GM23338 (cell line): ENCODE measurements at regions not wholly inside any gene's neighbourhood (a gene's known extent, or its start where the extent isn't known, plus 50 kb on each side); places are given as distances from the start of the nearest gene placed in this dataset.

Experiments used
- ATAC-seq: fragments of 200-7000 bp; cut with Tn5 transposase; 3 replicates; pipeline ENCODE4 v1.9.1; 2020
- DNase-seq: peaks from one replicate; pipeline ENCODE4 v3.0.0-alpha.2; 2015; ENCODE audit warnings: low spot score
- H2AFZ ChIP-seq: fragments of 200-600 bp; sonication (generic); 2 replicates; pipeline ENCODE4 v1.8.0; 2016; ENCODE audit warnings: antibody characterized with exemption, mild to moderate bottlenecking, moderate library complexity
- H3F3A ChIP-seq: fragments of 200-600 bp; sonication (generic); replicated peaks from 2 replicates; pipeline ENCODE4 v1.8.0; 2017; ENCODE audit warnings: antibody characterized with exemption, mixed run types, low read depth
- H3K27ac ChIP-seq: fragments of 200-600 bp; sonication (generic); 2 replicates; pipeline ENCODE4 v1.6.1; 2016; ENCODE audit warnings: low read depth
- H3K27me3 ChIP-seq: fragments of 200-600 bp; sonication (generic); 2 replicates; pipeline ENCODE4 v1.8.0; 2016; ENCODE audit warnings: mild to moderate bottlenecking, mixed run types, moderate library complexity; ENCODE audit not compliant: insufficient read depth
- H3K36me3 ChIP-seq: fragments of 200-600 bp; sonication (generic); 2 replicates; pipeline ENCODE4 v1.8.0; 2016; ENCODE audit warnings: mild to moderate bottlenecking; ENCODE audit not compliant: insufficient read depth
- H3K4me1 ChIP-seq: fragments of 200-600 bp; sonication (generic); 2 replicates; pipeline ENCODE4 v1.8.0; 2016; ENCODE audit warnings: mild to moderate bottlenecking, moderate library complexity; ENCODE audit not compliant: insufficient read depth
- H3K4me2 ChIP-seq: fragments of 200-600 bp; sonication (generic); 2 replicates; pipeline ENCODE4 v1.7.1; 2017; ENCODE audit warnings: mixed run types
- H3K4me3 ChIP-seq: fragments of 200-600 bp; sonication (generic); 2 replicates; pipeline ENCODE4 v1.6.1; 2016; ENCODE audit warnings: mixed run types
- H3K79me2 ChIP-seq: fragments of 200-600 bp; sonication (generic); replicated peaks from 2 replicates; pipeline ENCODE4 v1.8.0; 2017; ENCODE audit warnings: mild to moderate bottlenecking; ENCODE audit not compliant: insufficient read depth
- H3K9me2 ChIP-seq: fragments of 200-600 bp; sonication (generic); 2 replicates; pipeline ENCODE4 v1.8.0; 2017; ENCODE audit not compliant: insufficient read depth
- H4K20me1 ChIP-seq: fragments of 200-600 bp; sonication (generic); replicated peaks from 2 replicates; pipeline ENCODE4 v1.8.0; 2017; ENCODE audit warnings: mild to moderate bottlenecking; ENCODE audit not compliant: insufficient read depth
- H3K27ac Mint-ChIP-seq: 2 replicates; pipeline ENCODE4 v1.8.0; 2020; ENCODE audit warnings: inconsistent platforms, mild to moderate bottlenecking, moderate library complexity, mixed read lengths
- H3K27me3 Mint-ChIP-seq: 3 replicates; pipeline ENCODE4 v1.8.0; 2022; ENCODE audit warnings: low read depth, mild to moderate bottlenecking, moderate library complexity, mixed read lengths, inconsistent platforms; ENCODE audit not compliant: insufficient read depth, poor library complexity
- H3K36me3 Mint-ChIP-seq: 3 replicates; pipeline ENCODE4 v1.8.0; 2021; ENCODE audit warnings: low read depth, mild to moderate bottlenecking, inconsistent platforms, moderate library complexity, mixed read lengths
- H3K4me1 Mint-ChIP-seq: 3 replicates; pipeline ENCODE4 v1.8.0; 2020; ENCODE audit warnings: mild to moderate bottlenecking, inconsistent platforms, mixed read lengths
- H3K4me3 Mint-ChIP-seq: 3 replicates; pipeline ENCODE4 v1.8.0; 2021; ENCODE audit warnings: moderate library complexity, mild to moderate bottlenecking, inconsistent platforms, mixed read lengths
- H3K9me3 Mint-ChIP-seq: 3 replicates; pipeline ENCODE4 v1.8.0; 2020; ENCODE audit warnings: moderate library complexity, mild to moderate bottlenecking, inconsistent platforms, mixed read lengths
- CREB1 ChIP-seq: fragments of 250-450 bp; sonication (Bioruptor Pico); IDR thresholded peaks from 2 replicates; pipeline ENCODE4 v1.5.0; 2020; ENCODE audit warnings: low read depth, mild to moderate bottlenecking, moderate library complexity
- EZH2 ChIP-seq: fragments of 200-600 bp; sonication (generic); IDR thresholded peaks from one replicate; pipeline ENCODE4 v1.8.0; 2017; ENCODE audit warnings: antibody characterized with exemption, mild to moderate bottlenecking, low read depth; ENCODE audit not compliant: unreplicated experiment
- EZH2phosphoT487 ChIP-seq: fragments of 200-600 bp; sonication (generic); IDR thresholded peaks from one replicate; pipeline ENCODE4 v1.8.1; 2018; ENCODE audit warnings: antibody characterized with exemption; ENCODE audit not compliant: unreplicated experiment
- NANOG ChIP-seq: IDR thresholded peaks from 2 replicates; pipeline ENCODE4 v1.6.1; 2016; ENCODE audit warnings: antibody characterized with exemption, borderline replicate concordance
- POLR2AphosphoS5 ChIP-seq: IDR thresholded peaks from 2 replicates; pipeline ENCODE4 v1.6.1; 2016; ENCODE audit warnings: antibody characterized with exemption, low read depth
- ZNF331 ChIP-seq: fragments of 250-450 bp; sonication (Bioruptor Pico); IDR thresholded peaks from 2 replicates; pipeline ENCODE4 v1.5.0; 2020; ENCODE audit warnings: low read depth, mild to moderate bottlenecking, moderate library complexity
- TF ChIP-seq, protein P1 (sequence below): fragments of 250-450 bp; sonication (Bioruptor Pico); IDR thresholded peaks from 2 replicates; pipeline ENCODE4 v1.5.0; 2020; ENCODE audit warnings: mild to moderate bottlenecking, moderate library complexity

DNA sequence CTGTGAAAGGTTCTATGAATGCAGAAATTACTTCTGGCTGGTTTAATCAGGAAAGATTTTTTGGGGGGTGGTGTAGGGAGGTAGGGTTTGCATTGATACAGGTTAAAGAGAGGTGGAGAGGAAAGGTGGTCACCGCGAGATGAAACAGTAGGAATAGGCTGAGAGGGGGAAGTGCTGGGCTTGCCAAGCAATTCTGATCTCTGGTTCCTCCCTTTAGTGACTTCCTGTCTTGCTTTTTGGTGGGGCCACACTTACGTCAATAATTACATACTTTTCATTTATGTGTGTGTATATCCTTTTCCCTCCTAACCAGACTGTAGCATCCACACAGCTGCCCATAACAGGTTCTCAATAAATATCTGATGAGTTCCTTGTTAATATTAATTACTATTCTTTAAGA, 120.0 kb downstream of the CTNND1 start (continued):
- TF ChIP-seq, protein P1, sequence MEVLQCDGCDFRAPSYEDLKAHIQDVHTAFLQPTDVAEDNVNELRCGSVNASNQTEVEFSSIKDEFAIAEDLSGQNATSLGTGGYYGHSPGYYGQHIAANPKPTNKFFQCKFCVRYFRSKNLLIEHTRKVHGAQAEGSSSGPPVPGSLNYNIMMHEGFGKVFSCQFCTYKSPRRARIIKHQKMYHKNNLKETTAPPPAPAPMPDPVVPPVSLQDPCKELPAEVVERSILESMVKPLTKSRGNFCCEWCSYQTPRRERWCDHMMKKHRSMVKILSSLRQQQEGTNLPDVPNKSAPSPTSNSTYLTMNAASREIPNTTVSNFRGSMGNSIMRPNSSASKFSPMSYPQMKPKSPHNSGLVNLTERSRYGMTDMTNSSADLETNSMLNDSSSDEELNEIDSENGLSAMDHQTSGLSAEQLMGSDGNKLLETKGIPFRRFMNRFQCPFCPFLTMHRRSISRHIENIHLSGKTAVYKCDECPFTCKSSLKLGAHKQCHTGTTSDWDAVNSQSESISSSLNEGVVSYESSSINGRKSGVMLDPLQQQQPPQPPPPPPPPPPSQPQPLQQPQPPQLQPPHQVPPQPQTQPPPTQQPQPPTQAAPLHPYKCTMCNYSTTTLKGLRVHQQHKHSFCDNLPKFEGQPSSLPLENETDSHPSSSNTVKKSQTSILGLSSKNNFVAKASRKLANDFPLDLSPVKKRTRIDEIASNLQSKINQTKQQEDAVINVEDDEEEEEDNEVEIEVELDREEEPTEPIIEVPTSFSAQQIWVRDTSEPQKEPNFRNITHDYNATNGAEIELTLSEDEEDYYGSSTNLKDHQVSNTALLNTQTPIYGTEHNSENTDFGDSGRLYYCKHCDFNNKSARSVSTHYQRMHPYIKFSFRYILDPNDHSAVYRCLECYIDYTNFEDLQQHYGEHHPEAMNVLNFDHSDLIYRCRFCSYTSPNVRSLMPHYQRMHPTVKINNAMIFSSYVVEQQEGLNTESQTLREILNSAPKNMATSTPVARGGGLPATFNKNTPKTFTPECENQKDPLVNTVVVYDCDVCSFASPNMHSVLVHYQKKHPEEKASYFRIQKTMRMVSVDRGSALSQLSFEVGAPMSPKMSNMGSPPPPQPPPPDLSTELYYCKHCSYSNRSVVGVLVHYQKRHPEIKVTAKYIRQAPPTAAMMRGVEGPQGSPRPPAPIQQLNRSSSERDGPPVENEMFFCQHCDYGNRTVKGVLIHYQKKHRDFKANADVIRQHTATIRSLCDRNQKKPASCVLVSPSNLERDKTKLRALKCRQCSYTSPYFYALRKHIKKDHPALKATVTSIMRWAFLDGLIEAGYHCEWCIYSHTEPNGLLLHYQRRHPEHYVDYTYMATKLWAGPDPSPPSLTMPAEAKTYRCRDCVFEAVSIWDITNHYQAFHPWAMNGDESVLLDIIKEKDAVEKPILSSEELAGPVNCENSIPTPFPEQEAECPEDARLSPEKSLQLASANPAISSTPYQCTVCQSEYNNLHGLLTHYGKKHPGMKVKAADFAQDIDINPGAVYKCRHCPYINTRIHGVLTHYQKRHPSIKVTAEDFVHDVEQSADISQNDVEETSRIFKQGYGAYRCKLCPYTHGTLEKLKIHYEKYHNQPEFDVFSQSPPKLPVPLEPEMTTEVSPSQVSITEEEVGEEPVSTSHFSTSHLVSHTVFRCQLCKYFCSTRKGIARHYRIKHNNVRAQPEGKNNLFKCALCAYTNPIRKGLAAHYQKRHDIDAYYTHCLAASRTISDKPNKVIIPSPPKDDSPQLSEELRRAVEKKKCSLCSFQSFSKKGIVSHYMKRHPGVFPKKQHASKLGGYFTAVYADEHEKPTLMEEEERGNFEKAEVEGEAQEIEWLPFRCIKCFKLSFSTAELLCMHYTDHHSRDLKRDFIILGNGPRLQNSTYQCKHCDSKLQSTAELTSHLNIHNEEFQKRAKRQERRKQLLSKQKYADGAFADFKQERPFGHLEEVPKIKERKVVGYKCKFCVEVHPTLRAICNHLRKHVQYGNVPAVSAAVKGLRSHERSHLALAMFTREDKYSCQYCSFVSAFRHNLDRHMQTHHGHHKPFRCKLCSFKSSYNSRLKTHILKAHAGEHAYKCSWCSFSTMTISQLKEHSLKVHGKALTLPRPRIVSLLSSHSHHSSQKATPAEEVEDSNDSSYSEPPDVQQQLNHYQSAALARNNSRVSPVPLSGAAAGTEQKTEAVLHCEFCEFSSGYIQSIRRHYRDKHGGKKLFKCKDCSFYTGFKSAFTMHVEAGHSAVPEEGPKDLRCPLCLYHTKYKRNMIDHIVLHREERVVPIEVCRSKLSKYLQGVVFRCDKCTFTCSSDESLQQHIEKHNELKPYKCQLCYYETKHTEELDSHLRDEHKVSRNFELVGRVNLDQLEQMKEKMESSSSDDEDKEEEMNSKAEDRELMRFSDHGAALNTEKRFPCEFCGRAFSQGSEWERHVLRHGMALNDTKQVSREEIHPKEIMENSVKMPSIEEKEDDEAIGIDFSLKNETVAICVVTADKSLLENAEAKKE (CRISPR knock-in tag): no peak
- TF ChIP-seq EZH2: no peak
- no peak for TF ChIP-seq POLR2AphosphoS5
- no peak for TF ChIP-seq ZNF331
- no peak for TF ChIP-seq EZH2phosphoT487
- no peak for TF ChIP-seq NANOG
- TF ChIP-seq CREB1: no peak

DNA sequence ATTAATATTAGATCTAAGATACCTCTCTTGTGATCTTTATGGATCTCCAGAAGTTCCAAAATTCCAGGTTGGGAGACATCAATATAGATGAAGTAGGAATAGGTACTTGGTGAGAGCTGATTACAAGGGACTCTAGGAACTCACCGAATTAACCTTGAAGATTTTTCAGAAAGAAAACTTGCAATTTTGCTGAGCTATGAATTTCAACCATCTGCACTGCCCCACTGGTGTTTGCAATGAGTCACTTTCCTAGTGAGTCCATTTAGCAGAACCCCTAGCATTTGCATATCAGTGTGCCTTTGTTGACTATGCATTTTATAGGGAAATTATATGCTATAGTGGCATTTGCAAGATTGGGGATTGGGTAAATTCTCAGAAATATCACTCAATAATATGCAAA, 122.0 kb downstream of the CTNND1 start:
- Histone ChIP-seq H3F3A (no peaks in the 10 kb centered on the region), H3K27ac (no peak overlapping the region), H2AFZ (no peak overlapping the region), H3K4me3 (no peak overlapping the region), H3K79me2 (no peaks in the 10 kb centered on the region), H3K27me3 (no peaks in the 10 kb centered on the region), H4K20me1 (no peaks in the 10 kb centered on the region), H3K36me3 (no peaks in the 10 kb centered on the region), H3K4me1 (no peaks in the 10 kb centered on the region), H3K4me2 (no peak overlapping the region), H3K9me2 (no peaks in the 10 kb centered on the region)
- no peak for ATAC-seq
- Mint-ChIP-seq H3K4me1 (peaks cover 2% of the 10 kb centered on the region; the same call in 1 of the 3 replicates), H3K9me3 (no peaks in the 10 kb centered on the region), H3K4me3 (no peak overlapping the region), H3K27me3 (peaks cover 2% of the 10 kb centered on the region), H3K36me3 (no peaks in the 10 kb centered on the region), H3K27ac (no peak overlapping the region)
- DNase-seq: no peak
- no peak for TF ChIP-seq EZH2phosphoT487
